OCI-LY3 (cell line): ENCODE measurements at regions not wholly inside any gene's neighbourhood (a gene's known extent, or its start where the extent isn't known, plus 50 kb on each side); places are given as distances from the start of the nearest gene placed in this dataset.

Source experiments
- H2AFZ ChIP-seq: fragments of 200-600, 300-600 bp; shearing (Covaris generic); 2 replicates; pipeline ENCODE4 v1.6.0; 2014; ENCODE audit warnings: antibody characterized with exemption, low read depth, low read length
- H3K27ac ChIP-seq: fragments of 200-600, 300-600 bp; sonication (generic); 2 replicates; pipeline ENCODE4 v1.5.1; 2014; ENCODE audit warnings: mild to moderate bottlenecking, low read length, moderate library complexity, mixed read lengths
- H3K27me3 ChIP-seq: fragments of 200-600, 300-600 bp; sonication (generic); 2 replicates; pipeline ENCODE4 v1.6.1; 2014; ENCODE audit warnings: low read depth, low read length, mixed read lengths
- H3K36me3 ChIP-seq: fragments of 200-600, 300-600 bp; sonication (generic); replicated peaks from 2 replicates; pipeline ENCODE3; 2014; ENCODE audit warnings: low read depth, low read length, mixed read lengths
- H3K4me1 ChIP-seq: fragments of 300-600, 200-600 bp; sonication (generic); 2 replicates; pipeline ENCODE4 v1.6.1; 2014; ENCODE audit warnings: low read length, mixed read lengths
- H3K4me2 ChIP-seq: fragments of 200-600, 300-600 bp; sonication (generic); 2 replicates; pipeline ENCODE4 v1.6.1; 2014; ENCODE audit warnings: low read length, mixed read lengths
- H3K4me3 ChIP-seq: fragments of 300-600, 200-600 bp; sonication (generic); 2 replicates; pipeline ENCODE4 v1.5.1; 2014; ENCODE audit warnings: antibody characterized with exemption, mild to moderate bottlenecking, low read length, moderate library complexity
- H3K79me2 ChIP-seq: fragments of 300-600, 200-600 bp; shearing (Covaris generic); 2 replicates; pipeline ENCODE4 v1.6.1; 2014; ENCODE audit warnings: mild to moderate bottlenecking, low read length, mixed read lengths
- H3K9ac ChIP-seq: fragments of 300-600, 200-600 bp; shearing (Covaris generic); 2 replicates; pipeline ENCODE4 v1.6.0; 2014; ENCODE audit warnings: mild to moderate bottlenecking, low read length, moderate library complexity
- H3K9me3 ChIP-seq: fragments of 200-600, 300-600 bp; shearing (Covaris generic); 2 replicates; pipeline ENCODE4 v1.6.1; 2014; ENCODE audit warnings: low read length, mixed read lengths; ENCODE audit not compliant: insufficient read depth
- H4K20me1 ChIP-seq: fragments of 200-600, 300-600 bp; sonication (generic); 2 replicates; pipeline ENCODE4 v1.6.1; 2016; ENCODE audit warnings: low read length, mixed read lengths; ENCODE audit not compliant: insufficient read depth
- CTCF ChIP-seq: fragments of 200-600, 300-600 bp; sonication (generic); IDR thresholded peaks from 2 replicates; pipeline ENCODE4 v1.5.1; 2014; ENCODE audit warnings: antibody characterized with exemption, low read length, low read depth
- EZH2phosphoT487 ChIP-seq: fragments of 200-600 bp; shearing (Covaris generic); IDR thresholded peaks from 2 replicates; pipeline ENCODE4 v1.6.1; 2018; ENCODE audit warnings: antibody characterized with exemption, mixed run types, low read depth

- no peak overlapping the region for H3K4me2 ChIP-seq
- no peak overlapping the region for H3K9ac ChIP-seq
- H3K27ac ChIP-seq, result no peak overlapping the region
- H3K79me2 ChIP-seq, result no peaks in the 10 kb centered on the region
- H3K4me1 ChIP-seq, result peaks cover 21% of the 10 kb centered on the region
- H3K4me3 ChIP-seq, result no peak overlapping the region
- H3K36me3 ChIP-seq, result no peaks in the 10 kb centered on the region
- H4K20me1 ChIP-seq, result no peaks in the 10 kb centered on the region
- peaks cover 12% of the 10 kb centered on the region; the same call in 1 of the 2 replicates for H3K27me3 ChIP-seq
- no peak overlapping the region for H2AFZ ChIP-seq
- TF ChIP-seq EZH2phosphoT487, result no peak
- TF ChIP-seq CTCF, result no peak
- H3K9me3 ChIP-seq, result no peaks in the 10 kb centered on the region
These were observed 70.7 kb upstream of the DCLK2 start for GRCh38 chr4:150007512-150007911.

- no peak overlapping the region for H3K4me3 ChIP-seq
- no peaks in the 10 kb centered on the region for H3K36me3 ChIP-seq
- H2AFZ ChIP-seq, result no peak overlapping the region
- no peaks in the 10 kb centered on the region for H3K79me2 ChIP-seq
- H3K9me3 ChIP-seq, result no peaks in the 10 kb centered on the region
- H3K27ac ChIP-seq, result no peak overlapping the region
- peaks cover 12% of the 10 kb centered on the region; the same call in 1 of the 2 replicates for H3K27me3 ChIP-seq
- H3K4me2 ChIP-seq, result no peak overlapping the region
- TF ChIP-seq CTCF (no peak), EZH2phosphoT487 (no peak)
- peaks cover 21% of the 10 kb centered on the region for H3K4me1 ChIP-seq
- H3K9ac ChIP-seq, result no peak overlapping the region
- H4K20me1 ChIP-seq, result no peaks in the 10 kb centered on the region
These were observed 69.7 kb upstream of the DCLK2 start for GRCh38 chr4:150008546-150008945.

- peak overlapping the region; percentile 49; the same call in 1 of the 2 replicates for H2AFZ ChIP-seq
- no peaks in the 10 kb centered on the region for H3K9me3 ChIP-seq
- H4K20me1 ChIP-seq, result no peaks in the 10 kb centered on the region
- H3K36me3 ChIP-seq, result no peaks in the 10 kb centered on the region
- TF ChIP-seq EZH2phosphoT487, result no peak
- H3K4me3 ChIP-seq, result no peak overlapping the region
- no peak overlapping the region for H3K9ac ChIP-seq
- H3K4me1 ChIP-seq, result peaks cover 21% of the 10 kb centered on the region
- H3K79me2 ChIP-seq, result no peaks in the 10 kb centered on the region
- H3K27me3 ChIP-seq, result peaks cover 12% of the 10 kb centered on the region; the same call in 1 of the 2 replicates
- peak overlapping the region; percentile 52 for H3K4me2 ChIP-seq
- no peak overlapping the region for H3K27ac ChIP-seq
These were observed 68.7 kb upstream of the DCLK2 start for GRCh38 chr4:150009533-150009932.

- peak overlapping the region; percentile 49; the same call in 1 of the 2 replicates for H2AFZ ChIP-seq
- no peak overlapping the region for H3K9ac ChIP-seq
- no peak overlapping the region for H3K27ac ChIP-seq
- H3K27me3 ChIP-seq, result peaks cover 12% of the 10 kb centered on the region; the same call in 1 of the 2 replicates
- H3K9me3 ChIP-seq, result no peaks in the 10 kb centered on the region
- no peaks in the 10 kb centered on the region for H3K79me2 ChIP-seq
- H3K4me1 ChIP-seq, result peaks cover 21% of the 10 kb centered on the region
- H4K20me1 ChIP-seq, result no peaks in the 10 kb centered on the region
- H3K36me3 ChIP-seq, result no peaks in the 10 kb centered on the region
- H3K4me3 ChIP-seq, result peak overlapping the region; percentile 33
- peak overlapping the region; percentile 52 for H3K4me2 ChIP-seq
- TF ChIP-seq EZH2phosphoT487, result no peak
- TF ChIP-seq CTCF, result peak; percentile 91
These were observed 67.6 kb upstream of the DCLK2 start for GRCh38 chr4:150010525-150011126.
